HL-60 (cell line): ENCODE measurements at regions not wholly inside any gene's neighbourhood (a gene's known extent, or its start where the extent isn't known, plus 50 kb on each side); places are given as distances from the start of the nearest gene placed in this dataset.

Source experiments
- GABPA ChIP-seq: IDR thresholded peaks from 2 replicates; pipeline ENCODE4 v1.6.1; 2012; ENCODE audit warnings: low read depth
- POLR2AphosphoS5 ChIP-seq: IDR thresholded peaks from 2 replicates; pipeline ENCODE4 v1.6.1; 2012; ENCODE audit warnings: low read depth
- SPI1 ChIP-seq: IDR thresholded peaks from 2 replicates; pipeline ENCODE4 v1.6.1; 2012; ENCODE audit warnings: low read depth, mild to moderate bottlenecking, borderline replicate concordance
- TF ChIP-seq, protein P1 (sequence below): IDR thresholded peaks from one replicate; pipeline ENCODE4 v1.5.1; 2011; ENCODE audit warnings: low read length, control low read depth, inconsistent platforms; ENCODE audit not compliant: insufficient read depth
- TF ChIP-seq, protein P2 (sequence below): IDR thresholded peaks from 2 replicates; pipeline ENCODE4 v1.6.1; 2012; ENCODE audit warnings: low read depth; ENCODE audit not compliant: insufficient replicate concordance

DNA sequence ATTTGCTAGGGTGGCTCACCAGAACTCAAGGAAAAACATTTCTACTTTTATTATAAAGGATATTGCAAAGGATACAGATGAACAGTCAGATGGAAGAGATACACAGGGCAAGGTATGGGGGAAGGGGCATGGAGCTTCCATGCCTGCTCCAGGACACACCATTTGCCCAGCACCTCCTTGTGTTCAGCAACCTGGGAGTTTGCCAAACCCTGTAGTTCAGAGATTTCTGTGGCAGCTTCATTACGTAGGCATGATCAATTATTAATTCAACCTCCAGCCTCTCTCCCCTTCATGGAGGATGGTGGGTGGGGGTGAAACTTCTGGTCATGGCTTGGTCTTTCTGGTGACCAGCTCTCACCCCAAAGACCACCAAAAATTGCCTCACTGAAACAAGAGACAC lies 353.9 kb upstream of the THBS1 start:
- TF ChIP-seq, protein P1, sequence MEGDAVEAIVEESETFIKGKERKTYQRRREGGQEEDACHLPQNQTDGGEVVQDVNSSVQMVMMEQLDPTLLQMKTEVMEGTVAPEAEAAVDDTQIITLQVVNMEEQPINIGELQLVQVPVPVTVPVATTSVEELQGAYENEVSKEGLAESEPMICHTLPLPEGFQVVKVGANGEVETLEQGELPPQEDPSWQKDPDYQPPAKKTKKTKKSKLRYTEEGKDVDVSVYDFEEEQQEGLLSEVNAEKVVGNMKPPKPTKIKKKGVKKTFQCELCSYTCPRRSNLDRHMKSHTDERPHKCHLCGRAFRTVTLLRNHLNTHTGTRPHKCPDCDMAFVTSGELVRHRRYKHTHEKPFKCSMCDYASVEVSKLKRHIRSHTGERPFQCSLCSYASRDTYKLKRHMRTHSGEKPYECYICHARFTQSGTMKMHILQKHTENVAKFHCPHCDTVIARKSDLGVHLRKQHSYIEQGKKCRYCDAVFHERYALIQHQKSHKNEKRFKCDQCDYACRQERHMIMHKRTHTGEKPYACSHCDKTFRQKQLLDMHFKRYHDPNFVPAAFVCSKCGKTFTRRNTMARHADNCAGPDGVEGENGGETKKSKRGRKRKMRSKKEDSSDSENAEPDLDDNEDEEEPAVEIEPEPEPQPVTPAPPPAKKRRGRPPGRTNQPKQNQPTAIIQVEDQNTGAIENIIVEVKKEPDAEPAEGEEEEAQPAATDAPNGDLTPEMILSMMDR = no peak
- TF ChIP-seq, protein P2, sequence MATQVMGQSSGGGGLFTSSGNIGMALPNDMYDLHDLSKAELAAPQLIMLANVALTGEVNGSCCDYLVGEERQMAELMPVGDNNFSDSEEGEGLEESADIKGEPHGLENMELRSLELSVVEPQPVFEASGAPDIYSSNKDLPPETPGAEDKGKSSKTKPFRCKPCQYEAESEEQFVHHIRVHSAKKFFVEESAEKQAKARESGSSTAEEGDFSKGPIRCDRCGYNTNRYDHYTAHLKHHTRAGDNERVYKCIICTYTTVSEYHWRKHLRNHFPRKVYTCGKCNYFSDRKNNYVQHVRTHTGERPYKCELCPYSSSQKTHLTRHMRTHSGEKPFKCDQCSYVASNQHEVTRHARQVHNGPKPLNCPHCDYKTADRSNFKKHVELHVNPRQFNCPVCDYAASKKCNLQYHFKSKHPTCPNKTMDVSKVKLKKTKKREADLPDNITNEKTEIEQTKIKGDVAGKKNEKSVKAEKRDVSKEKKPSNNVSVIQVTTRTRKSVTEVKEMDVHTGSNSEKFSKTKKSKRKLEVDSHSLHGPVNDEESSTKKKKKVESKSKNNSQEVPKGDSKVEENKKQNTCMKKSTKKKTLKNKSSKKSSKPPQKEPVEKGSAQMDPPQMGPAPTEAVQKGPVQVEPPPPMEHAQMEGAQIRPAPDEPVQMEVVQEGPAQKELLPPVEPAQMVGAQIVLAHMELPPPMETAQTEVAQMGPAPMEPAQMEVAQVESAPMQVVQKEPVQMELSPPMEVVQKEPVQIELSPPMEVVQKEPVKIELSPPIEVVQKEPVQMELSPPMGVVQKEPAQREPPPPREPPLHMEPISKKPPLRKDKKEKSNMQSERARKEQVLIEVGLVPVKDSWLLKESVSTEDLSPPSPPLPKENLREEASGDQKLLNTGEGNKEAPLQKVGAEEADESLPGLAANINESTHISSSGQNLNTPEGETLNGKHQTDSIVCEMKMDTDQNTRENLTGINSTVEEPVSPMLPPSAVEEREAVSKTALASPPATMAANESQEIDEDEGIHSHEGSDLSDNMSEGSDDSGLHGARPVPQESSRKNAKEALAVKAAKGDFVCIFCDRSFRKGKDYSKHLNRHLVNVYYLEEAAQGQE = no peak
- TF ChIP-seq POLR2AphosphoS5 (no peak), GABPA (no peak), SPI1 (no peak)
